GM23338 (cell line): ENCODE measurements at regions not wholly inside any gene's neighbourhood (a gene's known extent, or its start where the extent isn't known, plus 50 kb on each side); places are given as distances from the start of the nearest gene placed in this dataset.
"Not testable (repeated sequence)": the region's sequence is repeated elsewhere in the genome, so short reads cannot be mapped to it uniquely, and the experiment has no call there.

Experiments
- POLR2AphosphoS5 ChIP-seq: IDR thresholded peaks from 2 replicates; pipeline ENCODE4 v1.6.1; 2016; ENCODE audit warnings: antibody characterized with exemption, low read depth
- TF ChIP-seq, protein P1 (sequence below), 2 experiments: fragments of 200-600 bp in 1 of 2; sonication (generic) in 1 of 2; conservative IDR thresholded peaks; 2 replicates each; pipeline versions ENCODE4 v1.5.1 to v1.6.1; 2016 to 2017; ENCODE audit warnings: antibody characterized with exemption in 2 of 2, low read depth in 2 of 2, mild to moderate bottlenecking in 2 of 2, moderate library complexity in 1 of 2

DNA sequence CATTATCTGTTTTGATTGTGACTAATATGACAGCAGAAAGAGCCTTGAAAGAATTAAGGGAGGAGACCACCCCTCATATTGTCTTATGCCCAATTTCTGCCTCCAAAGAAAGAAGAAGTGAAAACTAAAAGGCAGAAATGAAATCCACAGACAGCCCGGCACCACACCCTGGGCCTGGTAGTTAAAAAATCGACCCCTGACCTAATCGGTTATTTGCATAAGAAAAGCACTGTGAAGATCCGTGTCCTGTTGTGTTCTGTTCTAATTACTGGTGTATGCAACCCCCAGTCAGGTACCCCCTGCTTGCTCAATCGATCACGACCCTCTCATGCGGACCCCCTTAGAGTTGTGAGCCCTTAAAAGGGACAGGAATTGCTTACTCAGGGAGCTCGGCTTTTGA lies 97.9 kb downstream of the CDRT15L2 start:
- TF ChIP-seq, protein P1, sequence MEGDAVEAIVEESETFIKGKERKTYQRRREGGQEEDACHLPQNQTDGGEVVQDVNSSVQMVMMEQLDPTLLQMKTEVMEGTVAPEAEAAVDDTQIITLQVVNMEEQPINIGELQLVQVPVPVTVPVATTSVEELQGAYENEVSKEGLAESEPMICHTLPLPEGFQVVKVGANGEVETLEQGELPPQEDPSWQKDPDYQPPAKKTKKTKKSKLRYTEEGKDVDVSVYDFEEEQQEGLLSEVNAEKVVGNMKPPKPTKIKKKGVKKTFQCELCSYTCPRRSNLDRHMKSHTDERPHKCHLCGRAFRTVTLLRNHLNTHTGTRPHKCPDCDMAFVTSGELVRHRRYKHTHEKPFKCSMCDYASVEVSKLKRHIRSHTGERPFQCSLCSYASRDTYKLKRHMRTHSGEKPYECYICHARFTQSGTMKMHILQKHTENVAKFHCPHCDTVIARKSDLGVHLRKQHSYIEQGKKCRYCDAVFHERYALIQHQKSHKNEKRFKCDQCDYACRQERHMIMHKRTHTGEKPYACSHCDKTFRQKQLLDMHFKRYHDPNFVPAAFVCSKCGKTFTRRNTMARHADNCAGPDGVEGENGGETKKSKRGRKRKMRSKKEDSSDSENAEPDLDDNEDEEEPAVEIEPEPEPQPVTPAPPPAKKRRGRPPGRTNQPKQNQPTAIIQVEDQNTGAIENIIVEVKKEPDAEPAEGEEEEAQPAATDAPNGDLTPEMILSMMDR (conservative IDR thresholded peaks at IDR 0.05; ENCODE audit: low read depth in 2 of 2): not testable (repeated sequence)
- not testable (repeated sequence) for TF ChIP-seq POLR2AphosphoS5
